ENCODE measurements at regions not wholly inside any gene's neighbourhood (a gene's known extent, or its start where the extent isn't known, plus 50 kb on each side); places are given as distances from the start of the nearest gene placed in this dataset.

GRCh38 chr6:4018171-4018923 lies 60.6 kb downstream of the FAM217A start:
- TF ChIP-seq SUZ12 (IDR thresholded peaks at IDR 0.05; ENCODE audit: extremely low read depth, insufficient read depth, insufficient read length) (no peak), YY1 (IDR thresholded peaks at IDR 0.05; ENCODE audit: insufficient read depth, insufficient read length) (no peak)

All from NT2/D1 (cell line).